Ascending aorta (tissue), 2 donors: ENCODE measurements at regions not wholly inside any gene's neighbourhood (a gene's known extent, or its start where the extent isn't known, plus 50 kb on each side); places are given as distances from the start of the nearest gene placed in this dataset.

ENCODE experiments used
- DNase-seq, 2 donors: peaks; one replicate each; pipeline ENCODE4 v3.0.0-alpha.2; 2019; ENCODE audit warnings: low spot score in 2 of 2
- H3K27ac ChIP-seq, 2 donors: fragments of 200-600 bp; sonication (generic); one replicate each; pipeline ENCODE4 v1.5.1; 2016 to 2017; ENCODE audit warnings: mild to moderate bottlenecking in 1 of 2
- H3K27me3 ChIP-seq: fragments of 200-600 bp; sonication (generic); one replicate; pipeline ENCODE4 v1.5.1; 2017
- H3K36me3 ChIP-seq, 2 donors: fragments of 200-600 bp; sonication (generic); one replicate each; pipeline ENCODE4 v1.5.1; 2016
- H3K4me1 ChIP-seq, 2 donors: fragments of 200-600 bp; sonication (generic); one replicate each; pipeline ENCODE4 v1.5.1; 2016 to 2017; ENCODE audit warnings: mild to moderate bottlenecking in 1 of 2
- H3K4me3 ChIP-seq, 2 donors: fragments of 200-600 bp; sonication (generic); one replicate each; pipeline ENCODE4 v1.5.1; 2016 to 2017; ENCODE audit warnings: mild to moderate bottlenecking in 1 of 2
- H3K9me3 ChIP-seq, 2 donors: fragments of 200-600 bp; sonication (generic); one replicate each; pipeline ENCODE4 v1.5.1; 2016
- intact Hi-C: fragments of 100-400 bp; cut with DNase I; formaldehyde crosslinking; loops from one replicate; pipeline ENCODE4 v1.15.1; 2023
- TF ChIP-seq, protein P1 (sequence below), 3 experiments: fragments of 200-600 bp in 2 of 3; fragments of 450-650 bp in 1 of 3; sonication (generic) in 2 of 3; IDR thresholded peaks; one replicate each; pipeline ENCODE4 v1.5.1; 2016 to 2019; ENCODE audit warnings: antibody characterized with exemption in 3 of 3, mild to moderate bottlenecking in 1 of 3, moderate library complexity in 1 of 3

DNA sequence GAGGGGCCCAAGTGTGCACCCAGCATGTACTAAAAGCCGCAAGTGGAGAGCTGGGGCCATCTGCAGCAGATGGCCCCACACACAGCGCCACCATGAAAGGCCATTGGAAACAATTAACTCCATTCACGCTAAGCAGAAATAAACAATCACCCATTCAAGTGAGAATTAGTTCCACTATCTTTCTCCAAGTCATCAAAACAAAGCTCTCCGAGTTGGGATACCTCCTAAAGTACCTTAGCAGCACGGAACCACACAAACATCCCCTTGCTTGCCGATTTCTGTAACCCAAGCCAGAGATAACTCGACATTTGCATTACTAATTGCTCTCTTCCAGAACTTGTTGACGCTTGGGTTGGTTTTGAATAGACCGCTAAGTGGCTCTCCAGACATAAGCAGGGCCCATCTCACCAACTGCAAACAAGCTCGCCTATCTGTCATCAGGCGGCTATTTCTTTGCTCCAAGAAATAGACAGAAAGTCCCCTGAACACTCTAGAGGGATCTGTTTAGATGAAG is 840.6 kb upstream of the SALL3 start:
- Histone ChIP-seq H3K4me1 (no peaks in the 10 kb centered on the region), H3K27ac (no peak overlapping the region), H3K4me3 (no peak overlapping the region), H3K36me3 (no peaks in the 10 kb centered on the region), H3K27me3 (no peaks in the 10 kb centered on the region), H3K9me3 (no peaks in the 10 kb centered on the region)
- TF ChIP-seq, protein P1, sequence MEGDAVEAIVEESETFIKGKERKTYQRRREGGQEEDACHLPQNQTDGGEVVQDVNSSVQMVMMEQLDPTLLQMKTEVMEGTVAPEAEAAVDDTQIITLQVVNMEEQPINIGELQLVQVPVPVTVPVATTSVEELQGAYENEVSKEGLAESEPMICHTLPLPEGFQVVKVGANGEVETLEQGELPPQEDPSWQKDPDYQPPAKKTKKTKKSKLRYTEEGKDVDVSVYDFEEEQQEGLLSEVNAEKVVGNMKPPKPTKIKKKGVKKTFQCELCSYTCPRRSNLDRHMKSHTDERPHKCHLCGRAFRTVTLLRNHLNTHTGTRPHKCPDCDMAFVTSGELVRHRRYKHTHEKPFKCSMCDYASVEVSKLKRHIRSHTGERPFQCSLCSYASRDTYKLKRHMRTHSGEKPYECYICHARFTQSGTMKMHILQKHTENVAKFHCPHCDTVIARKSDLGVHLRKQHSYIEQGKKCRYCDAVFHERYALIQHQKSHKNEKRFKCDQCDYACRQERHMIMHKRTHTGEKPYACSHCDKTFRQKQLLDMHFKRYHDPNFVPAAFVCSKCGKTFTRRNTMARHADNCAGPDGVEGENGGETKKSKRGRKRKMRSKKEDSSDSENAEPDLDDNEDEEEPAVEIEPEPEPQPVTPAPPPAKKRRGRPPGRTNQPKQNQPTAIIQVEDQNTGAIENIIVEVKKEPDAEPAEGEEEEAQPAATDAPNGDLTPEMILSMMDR (IDR thresholded peaks at IDR 0.05) = no peak
- intact Hi-C loops = no loop called here
- DNase-seq = no peak

DNA sequence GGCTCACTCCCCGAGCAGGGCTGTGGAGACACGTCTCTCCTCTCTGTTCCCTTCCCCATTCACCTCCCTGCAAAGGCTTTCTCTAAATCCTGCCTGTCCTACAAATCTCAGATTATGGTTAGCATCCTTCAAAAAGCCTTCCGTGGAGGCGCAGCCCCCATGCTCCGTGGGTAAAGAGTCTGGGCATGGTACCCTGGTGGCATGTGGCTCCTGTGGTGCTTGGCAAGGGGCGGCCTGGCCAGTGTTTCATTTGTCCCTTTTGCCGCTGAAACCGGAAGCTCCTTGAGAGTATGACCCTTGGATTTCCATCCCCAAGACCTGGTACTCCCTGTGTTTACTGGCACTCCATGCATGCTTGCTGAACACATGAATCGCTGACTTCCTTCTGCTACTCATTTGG is 839.3 kb upstream of the SALL3 start:
- DNase-seq = no peak
- intact Hi-C loops = no loop called here
- no peak overlapping the region for H3K27ac ChIP-seq
- TF ChIP-seq, protein P1 (IDR thresholded peaks at IDR 0.05) = no peak
- no peaks in the 10 kb centered on the region for H3K4me1 ChIP-seq
- no peaks in the 10 kb centered on the region for H3K36me3 ChIP-seq
- H3K4me3 ChIP-seq = no peak overlapping the region
- no peaks in the 10 kb centered on the region for H3K9me3 ChIP-seq
- H3K27me3 ChIP-seq = no peaks in the 10 kb centered on the region

DNA sequence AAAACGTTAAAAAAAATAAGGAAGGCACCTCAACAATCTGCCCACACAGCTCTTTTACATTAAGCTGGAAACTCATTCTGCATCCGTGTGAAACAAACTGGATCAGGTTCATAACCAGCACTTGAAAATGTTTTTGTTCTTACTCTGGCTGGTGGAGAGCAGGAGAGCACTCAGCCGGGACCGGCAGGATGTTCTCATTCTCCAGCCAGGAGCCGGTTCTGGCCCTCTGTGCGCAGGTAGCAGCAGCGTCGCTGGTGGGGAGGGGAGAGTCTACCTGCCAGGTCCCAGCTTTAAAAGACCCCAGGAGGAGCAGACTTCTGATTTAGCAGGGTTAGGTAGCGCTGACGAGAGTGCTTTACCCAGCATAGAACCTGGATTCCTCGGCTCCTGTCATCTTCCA is 834.9 kb upstream of the SALL3 start:
- Histone ChIP-seq H3K36me3 (no peaks in the 10 kb centered on the region), H3K9me3 (no peaks in the 10 kb centered on the region), H3K27ac (no peak overlapping the region), H3K4me3 (no peak overlapping the region), H3K4me1 (no peaks in the 10 kb centered on the region), H3K27me3 (no peaks in the 10 kb centered on the region)
- TF ChIP-seq, protein P1 (IDR thresholded peaks at IDR 0.05) = no peak
- no peak for DNase-seq
- intact Hi-C loops = no loop called here

DNA sequence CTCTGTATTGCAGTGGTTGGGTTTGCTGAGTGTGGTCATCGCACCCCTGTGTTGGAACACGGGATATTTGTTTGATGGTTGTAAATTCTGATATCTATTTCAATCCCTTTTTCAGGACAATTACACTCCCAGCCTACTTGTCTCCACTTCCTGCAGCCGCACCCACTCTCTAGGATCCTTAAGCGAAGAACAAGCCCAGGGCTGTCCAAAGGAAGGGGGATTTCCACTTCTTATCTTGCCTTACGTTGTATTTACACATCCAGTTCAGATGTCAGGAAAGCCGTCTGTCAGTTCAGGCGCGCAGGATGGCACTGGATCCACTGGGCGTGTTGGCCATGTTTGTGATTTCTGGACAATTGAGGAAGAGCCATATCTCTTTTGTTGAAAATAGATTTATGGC is 834.5 kb upstream of the SALL3 start:
- Histone ChIP-seq H3K27me3 (no peaks in the 10 kb centered on the region), H3K4me1 (no peaks in the 10 kb centered on the region), H3K36me3 (no peaks in the 10 kb centered on the region), H3K27ac (no peak overlapping the region), H3K4me3 (no peak overlapping the region), H3K9me3 (no peaks in the 10 kb centered on the region)
- intact Hi-C loops = no loop called here
- DNase-seq = no peak
- TF ChIP-seq, protein P1 (IDR thresholded peaks at IDR 0.05) = no peak

DNA sequence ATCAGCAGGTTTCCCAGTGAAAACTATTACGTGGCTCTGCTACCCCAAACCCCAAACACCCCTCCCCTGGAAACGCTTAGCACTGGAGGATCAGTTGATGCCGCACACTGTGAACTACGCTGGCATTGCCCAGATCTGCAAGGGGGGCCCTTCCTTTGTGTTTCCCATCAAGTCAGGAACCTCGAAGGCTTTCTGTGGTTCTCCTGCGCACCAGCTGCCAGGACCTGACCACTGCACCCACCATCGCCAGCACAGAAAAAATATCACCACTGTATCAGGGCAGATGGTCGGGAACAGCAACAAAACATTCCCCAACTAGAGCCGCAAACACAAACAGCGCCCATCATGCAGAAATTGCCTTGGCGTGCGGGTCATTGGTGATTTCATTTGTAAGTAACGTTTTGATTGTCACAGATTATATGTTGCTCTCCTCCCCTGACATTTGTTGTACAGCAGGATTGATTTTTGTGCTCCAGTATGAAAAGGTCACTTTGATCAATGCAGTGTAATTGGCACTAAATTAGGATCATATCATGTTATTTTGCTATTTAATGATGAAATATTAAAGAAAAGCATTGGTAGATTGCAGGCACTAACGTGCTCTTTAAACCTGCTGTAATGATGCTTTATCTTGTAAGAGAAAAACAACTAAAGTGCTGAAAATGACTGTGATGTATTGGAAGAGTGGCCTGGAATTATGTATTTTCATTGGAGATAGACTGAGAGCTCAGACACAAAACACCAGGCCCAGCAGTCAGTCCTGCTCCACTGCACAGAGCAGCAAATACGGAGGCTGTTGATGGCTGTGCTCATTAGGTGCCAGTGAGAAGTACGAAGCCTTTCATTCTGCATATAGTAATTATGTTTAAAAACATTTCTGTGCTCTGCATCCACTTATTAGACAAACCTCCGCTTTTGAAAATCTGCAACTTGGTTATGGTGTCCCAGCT is 833.2 kb upstream of the SALL3 start:
- no peaks in the 10 kb centered on the region for H3K36me3 ChIP-seq
- TF ChIP-seq, protein P1 (IDR thresholded peaks at IDR 0.05) = no peak
- no peak for DNase-seq
- no peaks in the 10 kb centered on the region for H3K9me3 ChIP-seq
- no peaks in the 10 kb centered on the region for H3K4me1 ChIP-seq
- H3K27me3 ChIP-seq = no peaks in the 10 kb centered on the region
- no peak overlapping the region for H3K4me3 ChIP-seq
- intact Hi-C loops = no loop called here
- H3K27ac ChIP-seq = no peak overlapping the region
